GM19193 (cell line): ENCODE measurements at regions not wholly inside any gene's neighbourhood (a gene's known extent, or its start where the extent isn't known, plus 50 kb on each side); places are given as distances from the start of the nearest gene placed in this dataset.

Source experiments
- POLR2A ChIP-seq: IDR thresholded peaks from 4 replicates; pipeline ENCODE4 v1.6.1; 2011; ENCODE audit not compliant: insufficient read depth, insufficient read length; ENCODE audit errors: extremely low read depth

DNA sequence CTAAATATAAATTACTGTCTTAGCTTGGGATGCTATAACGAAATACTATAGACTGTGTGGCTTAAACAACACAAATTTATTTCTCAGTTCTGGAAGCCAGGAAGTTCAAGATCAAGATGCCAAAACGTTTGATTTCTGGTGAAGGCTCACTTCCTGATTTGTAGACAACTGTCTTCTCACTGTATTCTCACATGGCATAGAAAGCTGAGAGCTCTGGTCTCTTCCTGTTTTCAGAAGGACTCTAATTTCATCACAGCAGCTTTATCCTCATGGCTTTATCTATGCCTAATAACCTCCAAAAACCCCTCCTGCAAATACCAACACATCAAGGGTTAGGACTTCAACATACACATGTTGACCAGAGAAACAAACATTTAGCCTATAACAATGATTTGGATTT lies 1795.5 kb downstream of the MRPL39 start:
- no peak for TF ChIP-seq POLR2A

GRCh38 chr21:23809573-23809972 lies 1797.7 kb downstream of the MRPL39 start:
- TF ChIP-seq POLR2A = no peak

DNA sequence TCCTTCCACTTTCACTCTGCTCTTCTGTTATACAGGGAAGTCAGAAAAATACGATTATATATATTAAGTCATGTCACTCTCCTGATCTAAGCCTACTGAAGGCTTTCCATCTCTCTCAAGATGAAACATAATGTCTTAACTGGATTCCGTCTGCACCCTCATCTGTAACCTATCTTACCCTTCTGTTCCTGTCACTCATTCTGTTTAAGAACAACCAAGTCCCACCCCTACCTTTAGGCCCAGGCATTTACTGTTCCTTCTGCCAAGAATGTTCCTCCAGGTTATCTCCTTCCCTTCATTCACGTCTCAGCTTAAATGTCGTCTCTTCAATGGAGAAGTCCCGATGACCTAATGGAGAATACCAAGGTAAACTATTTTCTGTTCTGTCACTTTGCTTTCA lies 1802.4 kb downstream of the MRPL39 start:
- no peak for TF ChIP-seq POLR2A

- TF ChIP-seq POLR2A = no peak
Measured at GRCh38 chr21:23801292-23801691, 1806.0 kb downstream of the MRPL39 start.

DNA sequence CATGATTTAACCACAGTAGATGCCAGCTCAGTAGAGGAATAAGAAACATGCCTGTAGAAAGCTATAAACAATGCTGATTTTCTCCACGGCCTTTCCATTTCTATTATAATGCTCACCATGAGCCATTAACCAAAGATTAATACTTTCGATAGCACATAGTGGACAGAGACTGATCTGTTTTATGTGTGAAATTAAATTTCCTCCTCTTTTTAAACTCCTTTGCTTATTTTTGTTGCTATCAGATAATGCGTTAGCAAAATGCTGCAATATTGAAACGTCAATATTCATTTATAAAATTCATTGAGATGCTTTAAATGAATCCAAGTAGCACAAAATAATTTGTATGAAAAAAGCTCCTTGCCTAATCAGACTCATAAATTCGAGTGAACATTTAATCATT lies 1807.9 kb downstream of the MRPL39 start:
- TF ChIP-seq POLR2A = no peak

DNA sequence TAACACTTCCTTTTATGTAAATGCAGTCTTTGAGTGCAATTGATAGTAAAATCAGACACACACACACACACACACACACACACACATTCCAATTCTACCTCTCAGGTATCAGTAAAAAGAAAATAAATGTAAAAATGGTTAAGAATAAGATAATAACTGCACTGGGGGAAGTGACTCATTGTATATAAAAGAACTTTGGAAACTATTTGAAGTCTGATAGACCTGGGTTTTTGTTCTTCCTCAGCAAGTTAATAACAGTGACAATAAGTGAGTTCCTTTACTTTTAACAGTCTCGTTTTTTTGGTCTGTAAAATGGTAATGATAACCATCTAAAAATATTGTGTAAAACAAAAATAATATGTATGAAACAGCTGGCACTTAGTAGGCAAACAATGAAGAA lies 1815.0 kb downstream of the MRPL39 start:
- no peak for TF ChIP-seq POLR2A

DNA sequence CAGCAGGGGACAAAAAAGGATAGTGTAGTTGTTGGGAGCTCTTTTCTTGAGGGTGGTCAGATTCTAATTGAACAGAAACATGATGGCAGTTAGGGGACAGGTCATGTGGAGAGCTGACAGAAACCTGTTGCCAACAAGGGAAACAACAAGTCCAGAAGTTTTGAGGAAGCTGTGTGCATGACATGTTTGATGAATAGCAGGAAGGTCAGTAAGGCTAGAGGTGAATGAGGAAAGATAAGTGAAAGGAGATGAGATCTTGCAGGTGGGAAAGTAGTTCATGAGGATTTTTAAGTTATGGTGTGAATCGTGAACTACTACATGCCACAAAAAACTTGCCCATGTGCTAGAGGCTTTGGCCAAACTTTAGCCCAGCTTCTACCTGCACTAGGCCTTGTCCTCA lies 1817.4 kb downstream of the MRPL39 start:
- TF ChIP-seq POLR2A = no peak

DNA sequence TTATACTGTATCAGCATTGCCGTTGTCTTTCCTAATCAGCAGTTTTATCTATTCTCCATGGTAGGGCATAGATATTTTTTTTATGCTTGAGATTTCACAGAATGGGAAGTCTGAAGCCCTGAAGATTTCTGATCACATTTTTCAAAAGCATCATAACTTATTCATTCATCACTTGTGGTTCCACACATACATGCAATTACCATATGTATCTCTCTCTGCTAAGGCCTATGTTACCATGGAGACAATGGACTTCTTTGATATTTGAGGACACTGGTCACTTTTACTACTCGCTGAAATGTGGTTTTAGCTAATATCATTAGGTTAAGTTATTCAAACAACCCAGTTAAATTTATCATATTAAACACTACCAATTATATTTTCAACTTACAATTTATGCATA lies 1827.0 kb downstream of the MRPL39 start:
- TF ChIP-seq POLR2A = no peak

DNA sequence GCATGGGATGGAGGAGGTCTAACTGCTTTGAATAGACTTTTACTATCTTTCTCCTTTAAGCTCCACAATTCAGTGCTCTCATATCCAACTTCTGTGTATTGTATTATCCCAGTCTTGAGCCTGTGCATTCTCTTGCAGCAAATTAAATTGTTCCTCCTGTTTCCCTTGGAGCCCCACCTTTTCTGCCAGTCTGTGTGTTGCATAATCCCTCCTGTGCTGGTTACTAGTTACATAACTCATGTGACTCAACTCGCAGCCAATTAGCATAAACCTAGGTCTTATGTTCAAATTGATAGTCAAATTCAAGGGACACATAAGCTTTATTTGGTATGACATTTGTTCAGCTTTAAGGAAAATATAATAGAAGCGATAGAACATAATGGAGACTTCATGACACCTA lies 1863.5 kb downstream of the MRPL39 start:
- TF ChIP-seq POLR2A = no peak

DNA sequence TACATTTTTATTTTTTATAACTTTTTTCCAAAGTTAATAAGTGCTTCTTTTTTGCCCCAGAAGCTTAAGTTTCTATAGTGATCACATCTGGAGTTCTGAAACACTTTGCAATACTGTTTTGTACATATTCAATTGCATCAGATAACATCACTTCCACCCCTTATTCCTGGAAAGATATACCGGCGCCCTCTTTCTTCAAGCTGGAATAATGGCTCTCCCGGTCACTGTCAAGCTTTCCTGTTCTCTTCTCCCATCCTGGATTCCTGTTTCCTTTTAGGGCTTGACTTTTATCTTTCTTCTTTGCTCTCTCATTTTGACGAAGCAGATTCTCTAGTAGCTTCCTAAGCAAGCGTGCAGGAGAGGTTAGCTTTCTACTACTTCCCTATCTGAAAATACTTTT lies 1866.8 kb downstream of the MRPL39 start:
- TF ChIP-seq POLR2A = no peak

GRCh38 chr21:23732776-23733175 lies 1874.5 kb downstream of the MRPL39 start:
- TF ChIP-seq POLR2A = no peak

- TF ChIP-seq POLR2A = no peak
Measured at GRCh38 chr21:23729331-23729730, 1878.0 kb downstream of the MRPL39 start.

DNA sequence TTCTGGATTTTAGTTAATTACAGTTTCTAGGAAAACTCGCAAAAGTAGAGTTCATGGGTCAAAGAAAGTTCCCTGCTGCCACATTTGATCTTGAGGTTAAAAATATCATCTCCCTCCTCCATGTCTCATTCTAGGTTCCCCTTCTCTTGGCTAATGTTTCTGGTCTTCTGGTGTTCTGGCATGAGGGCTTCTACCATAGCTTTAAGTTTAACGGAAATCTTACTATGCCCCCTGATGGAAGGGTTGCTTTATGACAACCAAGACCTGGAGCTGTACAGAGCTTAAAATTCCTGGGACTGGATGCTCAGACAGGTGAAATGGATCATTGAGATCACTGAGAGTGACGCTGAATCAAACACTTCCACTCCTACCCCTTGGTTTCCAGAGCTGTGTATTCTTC lies 1881.7 kb downstream of the MRPL39 start:
- no peak for TF ChIP-seq POLR2A

DNA sequence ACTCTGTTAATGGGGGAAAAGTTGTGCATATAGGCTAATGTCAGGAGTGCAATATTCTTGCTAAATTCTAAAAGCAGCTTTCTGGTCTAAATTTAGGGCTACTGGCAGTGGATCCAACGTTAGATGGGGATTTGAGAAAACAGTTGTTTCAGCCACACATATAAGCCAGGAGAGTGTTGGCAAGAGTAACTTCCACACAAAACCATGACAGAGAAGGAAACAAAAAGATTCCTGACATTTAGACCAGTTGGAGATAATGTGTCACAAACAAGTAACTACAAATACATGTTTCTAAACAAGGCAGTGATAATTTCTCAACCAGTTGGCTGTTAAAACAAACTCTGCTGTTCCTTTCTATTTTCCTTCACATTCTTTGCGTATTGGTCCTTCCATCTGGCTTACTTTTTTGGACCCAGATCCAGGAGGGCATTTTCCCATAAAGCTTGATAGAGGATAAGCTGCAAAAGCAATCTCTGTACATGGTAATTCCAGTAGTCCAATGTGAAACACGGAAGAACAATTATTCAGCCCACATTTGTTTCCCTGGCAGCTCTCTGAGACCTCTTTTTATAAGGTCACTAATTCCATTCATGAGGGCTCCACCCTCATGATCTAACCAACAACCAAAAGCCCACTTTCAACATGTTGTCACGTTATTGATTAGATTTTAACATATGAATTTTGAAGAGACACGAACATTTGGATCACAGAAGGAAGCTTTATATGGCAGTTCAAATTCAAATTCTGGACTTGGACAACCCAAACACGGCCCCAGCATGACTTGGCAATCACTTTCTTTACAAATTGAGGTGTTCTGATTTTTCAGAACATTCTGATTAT lies 1888.6 kb downstream of the MRPL39 start:
- TF ChIP-seq POLR2A = no peak

DNA sequence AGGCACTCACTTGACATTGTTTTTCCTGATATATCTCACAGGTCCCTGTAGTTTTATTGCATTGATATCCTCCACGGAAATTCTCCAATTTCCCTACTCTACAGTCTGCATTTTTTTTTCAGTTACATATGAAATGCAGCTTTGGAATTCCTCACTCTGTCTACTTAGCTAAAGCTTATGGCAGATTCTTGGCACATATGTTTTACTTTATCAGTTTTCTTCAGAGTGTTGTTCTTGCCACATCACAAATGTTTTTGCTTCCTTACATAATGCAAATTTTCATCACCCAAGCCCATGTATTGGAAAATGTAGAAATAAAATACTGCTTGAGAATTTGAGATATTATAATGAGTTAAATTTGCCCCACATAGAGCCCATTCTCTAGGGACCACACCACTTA lies 1895.1 kb downstream of the MRPL39 start:
- TF ChIP-seq POLR2A = no peak

DNA sequence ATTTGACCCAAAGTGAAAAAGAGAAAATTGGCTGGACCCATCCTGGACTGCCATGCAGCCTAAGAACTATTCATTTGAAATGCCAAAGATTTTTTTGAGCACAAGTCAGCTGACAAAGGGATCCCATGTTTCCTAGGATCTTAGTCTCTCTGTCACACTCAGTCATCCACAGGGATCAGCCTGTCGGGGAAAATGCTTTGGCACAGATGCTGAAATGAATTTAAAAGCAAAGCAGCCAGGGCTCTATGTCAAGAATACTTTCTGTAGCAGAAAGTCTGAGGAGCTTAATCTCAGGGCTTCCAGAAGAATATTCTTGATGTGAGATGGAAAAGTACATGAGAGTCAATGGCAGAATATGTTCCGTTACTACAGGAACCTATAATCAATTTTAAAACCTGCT lies 1900.8 kb downstream of the MRPL39 start:
- TF ChIP-seq POLR2A = no peak

GRCh38 chr21:23699402-23699801 lies 1907.9 kb downstream of the MRPL39 start:
- TF ChIP-seq POLR2A = no peak
